Endothelial cell of umbilical vein (primary cell): ENCODE measurements at regions not wholly inside any gene's neighbourhood (a gene's known extent, or its start where the extent isn't known, plus 50 kb on each side); places are given as distances from the start of the nearest gene placed in this dataset.

Experiments used
- BruUV-seq: library from RNA; stranded (reverse); fragments of 400-500 nt; replicated peaks from 2 replicates; lab custom pipeline; 2021; lab: Mats Ljungman, UMichigan
- CTCF ChIA-PET: fragments of 300-600, 350-600 bp; sonication (Branson Sonifier 250); formaldehyde crosslinking; loops from one replicate; lab custom pipeline; 2021; ENCODE audit warnings: antibody characterized with exemption, inconsistent platforms; lab: Charles Lee
- POLR2A ChIA-PET: fragments of 300-600, 350-600 bp; sonication (Branson Sonifier 250); formaldehyde crosslinking; loops from one replicate; lab custom pipeline; 2021; ENCODE audit warnings: antibody characterized with exemption, inconsistent platforms; lab: Charles Lee
- DNase-seq: peaks from one replicate; pipeline ENCODE4 v3.0.0-alpha.2; 2011; ENCODE audit warnings: low read depth, low spot score
- FAIRE-seq: peaks from 2 replicates; lab custom pipeline; 2011; peaks lifted over from hg19 to GRCh38; lab: Jason Lieb, UNC
- H2AFZ ChIP-seq: 2 replicates; pipeline ENCODE4 v1.6.0; 2012; ENCODE audit warnings: low read depth, low read length, control low read depth, inconsistent platforms
- H3K27ac ChIP-seq: 2 replicates; pipeline ENCODE4 v1.5.1; 2011; ENCODE audit warnings: low read depth, mild to moderate bottlenecking, control low read depth, low read length, moderate library complexity; ENCODE audit not compliant: insufficient read depth
- H3K27me3 ChIP-seq, 2 experiments: 2 replicates each; pipeline versions ENCODE4 v1.6.0 to v1.6.1; 2011; ENCODE audit warnings: low read length in 2 of 2, mixed read lengths in 1 of 2; ENCODE audit not compliant: control insufficient read depth in 2 of 2, insufficient read depth in 2 of 2
- H3K36me3 ChIP-seq, 2 experiments: 2 replicates in 1 of 2; 3 replicates in 1 of 2; pipeline ENCODE4 v1.5.1; 2011; ENCODE audit warnings: low read length in 2 of 2, mild to moderate bottlenecking in 1 of 2, moderate library complexity in 1 of 2; ENCODE audit not compliant: control insufficient read depth in 2 of 2, insufficient read depth in 2 of 2; ENCODE audit errors: extremely low read depth in 1 of 2
- H3K4me1 ChIP-seq: 3 replicates; pipeline ENCODE4 v1.5.1; 2011; ENCODE audit warnings: mild to moderate bottlenecking, low read length; ENCODE audit not compliant: control insufficient read depth, insufficient read depth; ENCODE audit errors: extremely low read depth
- H3K4me2 ChIP-seq: 2 replicates; pipeline ENCODE4 v1.6.1; 2011; ENCODE audit warnings: low read length, control low read depth, mixed read lengths; ENCODE audit not compliant: insufficient read depth
- H3K4me3 ChIP-seq, 3 experiments: fragments of 200-600 bp in 1 of 3; sonication (generic), shearing (Covaris generic) in 1 of 3; replicated peaks in 1 of 3; 2 replicates each; pipeline ENCODE4 v1.5.1; 2011 to 2016; ENCODE audit warnings: control low read depth in 3 of 3, low read length in 3 of 3, mild to moderate bottlenecking in 2 of 3, inconsistent platforms in 1 of 3, low read depth in 1 of 3, moderate library complexity in 1 of 3; ENCODE audit not compliant: insufficient read depth in 1 of 3
- H3K79me2 ChIP-seq: 2 replicates; pipeline ENCODE4 v1.6.0; 2012; ENCODE audit warnings: low read length, inconsistent platforms; ENCODE audit not compliant: control insufficient read depth, insufficient read depth
- H3K9ac ChIP-seq: replicated peaks from 2 replicates; pipeline ENCODE3; 2011; ENCODE audit warnings: low read length, control low read depth; ENCODE audit not compliant: insufficient read depth; ENCODE audit errors: extremely low read depth
- H3K9me1 ChIP-seq: replicated peaks from 3 replicates; pipeline ENCODE4 v1.6.0; 2011; ENCODE audit warnings: mild to moderate bottlenecking, low read length; ENCODE audit not compliant: control insufficient read depth, insufficient read depth; ENCODE audit errors: extremely low read depth
- H3K9me3 ChIP-seq: replicated peaks from 2 replicates; pipeline ENCODE4 v1.5.1; 2012; ENCODE audit warnings: low read length, inconsistent platforms; ENCODE audit not compliant: control insufficient read depth, insufficient read depth
- H4K20me1 ChIP-seq: replicated peaks from 2 replicates; pipeline ENCODE3; 2011; ENCODE audit warnings: mild to moderate bottlenecking, low read length; ENCODE audit not compliant: control insufficient read depth, insufficient read depth; ENCODE audit errors: extremely low read depth
- CTCF ChIP-seq, 2 donors: IDR thresholded peaks; 1 replicate in 1 of 2; 2 replicates in 1 of 2; pipeline ENCODE4 v1.5.1; 2011; ENCODE audit warnings: low read length in 2 of 2, mild to moderate bottlenecking in 2 of 2, moderate library complexity in 2 of 2, control low read depth in 1 of 2, inconsistent platforms in 1 of 2, low read depth in 1 of 2; ENCODE audit not compliant: insufficient read depth in 1 of 2; ENCODE audit errors: extremely low read depth in 1 of 2
- EZH2 ChIP-seq: IDR thresholded peaks from 2 replicates; pipeline ENCODE4 v1.6.1; 2012; ENCODE audit warnings: borderline replicate concordance, low read depth, mild to moderate bottlenecking, moderate library complexity, low read length, inconsistent platforms; ENCODE audit not compliant: severe bottlenecking
- FOS ChIP-seq: IDR thresholded peaks from 2 replicates; pipeline ENCODE4 v1.6.1; 2011; ENCODE audit warnings: mild to moderate bottlenecking, low read length, moderate library complexity, borderline replicate concordance; ENCODE audit not compliant: insufficient read depth
- GATA2 ChIP-seq: IDR thresholded peaks from 2 replicates; pipeline ENCODE4 v1.7.0; 2011; ENCODE audit warnings: low read depth, mild to moderate bottlenecking, moderate library complexity, mixed read lengths, low read length; ENCODE audit not compliant: insufficient read length, insufficient read depth
- JUN ChIP-seq: IDR thresholded peaks from 2 replicates; pipeline ENCODE4 v1.6.1; 2011; ENCODE audit warnings: borderline replicate concordance, low read depth; ENCODE audit not compliant: insufficient read length, insufficient read depth
- MAX ChIP-seq: IDR thresholded peaks from 2 replicates; pipeline ENCODE4 v1.6.1; 2011; ENCODE audit not compliant: insufficient read depth, insufficient read length
- MYC ChIP-seq: IDR thresholded peaks from one replicate; pipeline ENCODE4 v1.6.1; 2011; ENCODE audit warnings: mild to moderate bottlenecking, low read depth, low read length
- POLR2A ChIP-seq: IDR thresholded peaks from 2 replicates; pipeline ENCODE4 v1.6.1; 2012; ENCODE audit warnings: low read depth, mild to moderate bottlenecking, control low read depth, low read length
- POLR2AphosphoS5 ChIP-seq: IDR thresholded peaks from 2 replicates; pipeline ENCODE4 v1.6.1; 2012; ENCODE audit warnings: low read depth, mild to moderate bottlenecking, control low read depth, low read length, moderate library complexity; ENCODE audit not compliant: insufficient read depth
- dilution Hi-C: fragments of 300-500 bp; cut with MboI; formaldehyde crosslinking; loops from one replicate; pipeline ENCODE4 v1.15.0; 2019; ENCODE audit warnings: low sequenced_read_pairs; ENCODE audit not compliant: extremely low pct_ligation_motif_present
- intact Hi-C: fragments of 100-400 bp; cut with micrococcal nuclease; formaldehyde crosslinking; loops from one replicate; pipeline ENCODE4 v1.10.0; 2022

GRCh38 chr2:217370391-217370790 is 510.5 kb upstream of the TNP1 start:
- Histone ChIP-seq H2AFZ (no peak overlapping the region), H3K4me2 (no peak overlapping the region), H3K27ac (no peak overlapping the region), H3K9ac (no peak overlapping the region), H3K79me2 (no peaks in the 10 kb centered on the region), H3K4me1 (no peaks in the 10 kb centered on the region), H3K9me3 (no peaks in the 10 kb centered on the region), H3K4me3 (no peak overlapping the region), H3K27me3 (no peaks in the 10 kb centered on the region), H4K20me1 (no peaks in the 10 kb centered on the region), H3K9me1 (no peaks in the 10 kb centered on the region), H3K36me3 (no peaks in the 10 kb centered on the region)
- TF ChIP-seq POLR2A, result no peak
- TF ChIP-seq MAX, result no peak
- TF ChIP-seq FOS, result no peak
- TF ChIP-seq POLR2AphosphoS5, result no peak
- TF ChIP-seq MYC, result no peak
- no peak for TF ChIP-seq JUN
- TF ChIP-seq EZH2, result no peak
- no peak for TF ChIP-seq GATA2
- TF ChIP-seq CTCF (IDR thresholded peaks at IDR 0.05; ENCODE audit: extremely low read depth in 1 of 2, insufficient read depth in 1 of 2, low read depth in 1 of 2, low read length in 2 of 2), result no peak
- POLR2A ChIA-PET, result no interaction called here
- intact Hi-C loops, result no loop called here
- DNase-seq, result no peak
- no TSS peak for BruUV-seq
- dilution Hi-C loops, result no loop called here
- CTCF ChIA-PET, result interaction anchor here (1.8 kb wide), 1 partner anchor 10 kb away, joined by 3 read pairs; no protein-coding TSS in a partner anchor
- FAIRE-seq, result no peak
